ENCODE measurements at regions not wholly inside any gene's neighbourhood (a gene's known extent, or its start where the extent isn't known, plus 50 kb on each side); places are given as distances from the start of the nearest gene placed in this dataset.

DNA sequence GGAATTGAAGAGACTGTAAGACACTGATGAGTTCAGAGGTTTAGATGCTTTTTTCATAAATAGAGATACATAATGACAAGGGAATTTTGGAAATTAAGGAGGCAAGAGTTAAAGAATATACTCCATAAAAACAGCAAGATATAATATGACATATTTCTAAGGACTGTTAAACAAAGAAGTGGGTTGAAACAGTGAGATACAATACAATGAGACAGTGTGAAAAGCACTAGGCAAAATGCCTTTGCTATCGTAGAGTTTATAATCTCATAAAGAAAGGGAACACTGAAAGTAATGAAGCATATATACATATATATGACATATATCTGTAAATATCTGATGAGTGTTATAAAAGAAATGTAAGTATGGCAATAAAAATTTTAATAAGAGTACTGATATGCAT lies 1496.2 kb downstream of the TECRL start:
- TF ChIP-seq, protein P1, sequence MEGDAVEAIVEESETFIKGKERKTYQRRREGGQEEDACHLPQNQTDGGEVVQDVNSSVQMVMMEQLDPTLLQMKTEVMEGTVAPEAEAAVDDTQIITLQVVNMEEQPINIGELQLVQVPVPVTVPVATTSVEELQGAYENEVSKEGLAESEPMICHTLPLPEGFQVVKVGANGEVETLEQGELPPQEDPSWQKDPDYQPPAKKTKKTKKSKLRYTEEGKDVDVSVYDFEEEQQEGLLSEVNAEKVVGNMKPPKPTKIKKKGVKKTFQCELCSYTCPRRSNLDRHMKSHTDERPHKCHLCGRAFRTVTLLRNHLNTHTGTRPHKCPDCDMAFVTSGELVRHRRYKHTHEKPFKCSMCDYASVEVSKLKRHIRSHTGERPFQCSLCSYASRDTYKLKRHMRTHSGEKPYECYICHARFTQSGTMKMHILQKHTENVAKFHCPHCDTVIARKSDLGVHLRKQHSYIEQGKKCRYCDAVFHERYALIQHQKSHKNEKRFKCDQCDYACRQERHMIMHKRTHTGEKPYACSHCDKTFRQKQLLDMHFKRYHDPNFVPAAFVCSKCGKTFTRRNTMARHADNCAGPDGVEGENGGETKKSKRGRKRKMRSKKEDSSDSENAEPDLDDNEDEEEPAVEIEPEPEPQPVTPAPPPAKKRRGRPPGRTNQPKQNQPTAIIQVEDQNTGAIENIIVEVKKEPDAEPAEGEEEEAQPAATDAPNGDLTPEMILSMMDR (IDR thresholded peaks at IDR 0.05) = no peak
- TF ChIP-seq POLR2A (IDR thresholded peaks at IDR 0.05) (no peak), EP300 (IDR thresholded peaks at IDR 0.05) (no peak)
